ENCODE measurements at regions not wholly inside any gene's neighbourhood (a gene's known extent, or its start where the extent isn't known, plus 50 kb on each side); places are given as distances from the start of the nearest gene placed in this dataset.

GRCh38 chr4:153931804-153932203 lies 142.9 kb upstream of the SFRP2 start:
- TF ChIP-seq CTCF (IDR thresholded peaks at IDR 0.05), result no peak
- no peak for TF ChIP-seq POLR2A (IDR thresholded peaks at IDR 0.05)

All from testis (tissue), 2 donors.